GM12878 (cell line): ENCODE measurements at regions not wholly inside any gene's neighbourhood (a gene's known extent, or its start where the extent isn't known, plus 50 kb on each side); places are given as distances from the start of the nearest gene placed in this dataset.
A peak's percentile ranks its signal among the peaks of the same experiment; 100 is the strongest.

ENCODE experiments used
- CBX3 ChIP-seq: fragments of 200-600 bp; sonication (generic); IDR thresholded peaks from 2 replicates; pipeline ENCODE4 v1.6.1; 2016; ENCODE audit warnings: low read depth, borderline replicate concordance
- CREM ChIP-seq: IDR thresholded peaks from 2 replicates; pipeline ENCODE4 v1.6.1; 2014; ENCODE audit warnings: antibody characterized with exemption, low read depth
- JUNB ChIP-seq: IDR thresholded peaks from 2 replicates; pipeline ENCODE4 v1.6.1; 2016; ENCODE audit warnings: antibody characterized with exemption, mild to moderate bottlenecking
- MEF2A ChIP-seq: IDR thresholded peaks from 2 replicates; pipeline ENCODE4 v1.6.1; 2011; ENCODE audit warnings: low read depth, mild to moderate bottlenecking, low read length, moderate library complexity; ENCODE audit not compliant: insufficient read depth
- RB1 ChIP-seq: fragments of 450-650 bp; formaldehyde crosslinking; IDR thresholded peaks from 2 replicates; pipeline ENCODE4 v1.6.1; 2017; ENCODE audit warnings: mild to moderate bottlenecking, borderline replicate concordance
- SMARCA5 ChIP-seq: fragments of 450-650 bp; IDR thresholded peaks from 2 replicates; pipeline ENCODE4 v1.6.1; 2017; ENCODE audit warnings: mild to moderate bottlenecking
- SP1 ChIP-seq: IDR thresholded peaks from one replicate; pipeline ENCODE4 v1.6.1; 2011; ENCODE audit warnings: low read depth, low read length
- YBX1 ChIP-seq: fragments of 450-650 bp; IDR thresholded peaks from 2 replicates; pipeline ENCODE4 v1.6.1; 2016; ENCODE audit warnings: antibody characterized with exemption
- TF ChIP-seq, protein P1 (sequence below): fragments of 450-650 bp; IDR thresholded peaks from 2 replicates; pipeline ENCODE4 v1.6.1; 2016; ENCODE audit warnings: mild to moderate bottlenecking
- TF ChIP-seq, protein P2 (sequence below): fragments of 450-650 bp; IDR thresholded peaks from 2 replicates; pipeline ENCODE4 v1.6.1; 2017; ENCODE audit warnings: antibody characterized with exemption, mild to moderate bottlenecking, moderate library complexity
- TF ChIP-seq, protein P3 (sequence below), 3 experiments: IDR thresholded peaks in 2 of 3; conservative IDR thresholded peaks in 1 of 3; 2 replicates each; pipeline ENCODE4 v1.5.1; 2011; ENCODE audit warnings: low read depth in 3 of 3, low read length in 3 of 3, mild to moderate bottlenecking in 3 of 3, control low read depth in 2 of 3, moderate library complexity in 2 of 3, inconsistent platforms in 1 of 3, mixed read lengths in 1 of 3; ENCODE audit not compliant: control insufficient read depth in 2 of 3, insufficient read depth in 1 of 3; ENCODE audit errors: extremely low read depth in 1 of 3
- TF ChIP-seq, protein P4 (sequence below): IDR thresholded peaks from 2 replicates; pipeline ENCODE4 v1.6.1; 2012; ENCODE audit warnings: low read depth, low read length, improper control_type of control experiment
- TF ChIP-seq, protein P5 (sequence below): fragments of 450-650 bp; IDR thresholded peaks from 2 replicates; pipeline ENCODE4 v1.6.1; 2017; ENCODE audit warnings: mild to moderate bottlenecking

DNA sequence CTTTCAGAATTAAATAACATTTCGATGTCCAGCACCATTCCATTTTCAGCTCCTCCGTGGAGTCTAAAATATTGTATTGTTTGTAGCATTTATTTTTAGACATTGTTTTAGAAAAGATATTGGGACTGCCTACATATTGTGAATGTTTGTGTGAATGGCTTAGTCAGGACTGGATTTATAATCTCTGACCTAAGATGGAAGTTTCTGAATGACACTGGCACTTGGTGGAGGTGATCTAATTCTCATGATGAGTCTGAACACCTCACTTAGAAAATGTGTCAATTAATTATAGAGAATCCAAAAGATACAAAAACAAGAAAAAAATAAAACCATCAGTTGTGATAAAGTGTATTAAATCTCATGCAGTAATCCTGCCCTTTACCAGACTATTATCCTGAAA lies 60.8 kb upstream of the HBS1L start (continued):
- TF ChIP-seq SMARCA5 (no peak), MEF2A (peak; percentile 61; the same call in 1 of the 2 replicates), YBX1 (no peak), CREM (peak; percentile 64; the same call in 1 of the 2 replicates), CBX3 (no peak), JUNB (peak; percentile 91), RB1 (no peak), SP1 (no peak)
- TF ChIP-seq, protein P1, sequence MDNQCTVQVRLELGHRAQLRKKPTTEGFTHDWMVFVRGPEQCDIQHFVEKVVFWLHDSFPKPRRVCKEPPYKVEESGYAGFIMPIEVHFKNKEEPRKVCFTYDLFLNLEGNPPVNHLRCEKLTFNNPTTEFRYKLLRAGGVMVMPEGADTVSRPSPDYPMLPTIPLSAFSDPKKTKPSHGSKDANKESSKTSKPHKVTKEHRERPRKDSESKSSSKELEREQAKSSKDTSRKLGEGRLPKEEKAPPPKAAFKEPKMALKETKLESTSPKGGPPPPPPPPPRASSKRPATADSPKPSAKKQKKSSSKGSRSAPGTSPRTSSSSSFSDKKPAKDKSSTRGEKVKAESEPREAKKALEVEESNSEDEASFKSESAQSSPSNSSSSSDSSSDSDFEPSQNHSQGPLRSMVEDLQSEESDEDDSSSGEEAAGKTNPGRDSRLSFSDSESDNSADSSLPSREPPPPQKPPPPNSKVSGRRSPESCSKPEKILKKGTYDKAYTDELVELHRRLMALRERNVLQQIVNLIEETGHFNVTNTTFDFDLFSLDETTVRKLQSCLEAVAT: no peak
- TF ChIP-seq, protein P2, sequence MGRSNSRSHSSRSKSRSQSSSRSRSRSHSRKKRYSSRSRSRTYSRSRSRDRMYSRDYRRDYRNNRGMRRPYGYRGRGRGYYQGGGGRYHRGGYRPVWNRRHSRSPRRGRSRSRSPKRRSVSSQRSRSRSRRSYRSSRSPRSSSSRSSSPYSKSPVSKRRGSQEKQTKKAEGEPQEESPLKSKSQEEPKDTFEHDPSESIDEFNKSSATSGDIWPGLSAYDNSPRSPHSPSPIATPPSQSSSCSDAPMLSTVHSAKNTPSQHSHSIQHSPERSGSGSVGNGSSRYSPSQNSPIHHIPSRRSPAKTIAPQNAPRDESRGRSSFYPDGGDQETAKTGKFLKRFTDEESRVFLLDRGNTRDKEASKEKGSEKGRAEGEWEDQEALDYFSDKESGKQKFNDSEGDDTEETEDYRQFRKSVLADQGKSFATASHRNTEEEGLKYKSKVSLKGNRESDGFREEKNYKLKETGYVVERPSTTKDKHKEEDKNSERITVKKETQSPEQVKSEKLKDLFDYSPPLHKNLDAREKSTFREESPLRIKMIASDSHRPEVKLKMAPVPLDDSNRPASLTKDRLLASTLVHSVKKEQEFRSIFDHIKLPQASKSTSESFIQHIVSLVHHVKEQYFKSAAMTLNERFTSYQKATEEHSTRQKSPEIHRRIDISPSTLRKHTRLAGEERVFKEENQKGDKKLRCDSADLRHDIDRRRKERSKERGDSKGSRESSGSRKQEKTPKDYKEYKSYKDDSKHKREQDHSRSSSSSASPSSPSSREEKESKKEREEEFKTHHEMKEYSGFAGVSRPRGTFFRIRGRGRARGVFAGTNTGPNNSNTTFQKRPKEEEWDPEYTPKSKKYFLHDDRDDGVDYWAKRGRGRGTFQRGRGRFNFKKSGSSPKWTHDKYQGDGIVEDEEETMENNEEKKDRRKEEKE: no peak
- TF ChIP-seq, protein P3, sequence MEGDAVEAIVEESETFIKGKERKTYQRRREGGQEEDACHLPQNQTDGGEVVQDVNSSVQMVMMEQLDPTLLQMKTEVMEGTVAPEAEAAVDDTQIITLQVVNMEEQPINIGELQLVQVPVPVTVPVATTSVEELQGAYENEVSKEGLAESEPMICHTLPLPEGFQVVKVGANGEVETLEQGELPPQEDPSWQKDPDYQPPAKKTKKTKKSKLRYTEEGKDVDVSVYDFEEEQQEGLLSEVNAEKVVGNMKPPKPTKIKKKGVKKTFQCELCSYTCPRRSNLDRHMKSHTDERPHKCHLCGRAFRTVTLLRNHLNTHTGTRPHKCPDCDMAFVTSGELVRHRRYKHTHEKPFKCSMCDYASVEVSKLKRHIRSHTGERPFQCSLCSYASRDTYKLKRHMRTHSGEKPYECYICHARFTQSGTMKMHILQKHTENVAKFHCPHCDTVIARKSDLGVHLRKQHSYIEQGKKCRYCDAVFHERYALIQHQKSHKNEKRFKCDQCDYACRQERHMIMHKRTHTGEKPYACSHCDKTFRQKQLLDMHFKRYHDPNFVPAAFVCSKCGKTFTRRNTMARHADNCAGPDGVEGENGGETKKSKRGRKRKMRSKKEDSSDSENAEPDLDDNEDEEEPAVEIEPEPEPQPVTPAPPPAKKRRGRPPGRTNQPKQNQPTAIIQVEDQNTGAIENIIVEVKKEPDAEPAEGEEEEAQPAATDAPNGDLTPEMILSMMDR (IDR thresholded peaks at IDR 0.05 in 2 of 3, conservative IDR thresholded peaks at IDR 0.05 in 1 of 3; ENCODE audit: control insufficient read depth in 2 of 3, extremely low read depth in 1 of 3, insufficient read depth in 1 of 3, low read depth in 3 of 3, low read length in 3 of 3): no peak
- TF ChIP-seq, protein P4, sequence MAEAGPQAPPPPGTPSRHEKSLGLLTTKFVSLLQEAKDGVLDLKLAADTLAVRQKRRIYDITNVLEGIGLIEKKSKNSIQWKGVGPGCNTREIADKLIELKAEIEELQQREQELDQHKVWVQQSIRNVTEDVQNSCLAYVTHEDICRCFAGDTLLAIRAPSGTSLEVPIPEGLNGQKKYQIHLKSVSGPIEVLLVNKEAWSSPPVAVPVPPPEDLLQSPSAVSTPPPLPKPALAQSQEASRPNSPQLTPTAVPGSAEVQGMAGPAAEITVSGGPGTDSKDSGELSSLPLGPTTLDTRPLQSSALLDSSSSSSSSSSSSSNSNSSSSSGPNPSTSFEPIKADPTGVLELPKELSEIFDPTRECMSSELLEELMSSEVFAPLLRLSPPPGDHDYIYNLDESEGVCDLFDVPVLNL: no peak
- TF ChIP-seq, protein P5, sequence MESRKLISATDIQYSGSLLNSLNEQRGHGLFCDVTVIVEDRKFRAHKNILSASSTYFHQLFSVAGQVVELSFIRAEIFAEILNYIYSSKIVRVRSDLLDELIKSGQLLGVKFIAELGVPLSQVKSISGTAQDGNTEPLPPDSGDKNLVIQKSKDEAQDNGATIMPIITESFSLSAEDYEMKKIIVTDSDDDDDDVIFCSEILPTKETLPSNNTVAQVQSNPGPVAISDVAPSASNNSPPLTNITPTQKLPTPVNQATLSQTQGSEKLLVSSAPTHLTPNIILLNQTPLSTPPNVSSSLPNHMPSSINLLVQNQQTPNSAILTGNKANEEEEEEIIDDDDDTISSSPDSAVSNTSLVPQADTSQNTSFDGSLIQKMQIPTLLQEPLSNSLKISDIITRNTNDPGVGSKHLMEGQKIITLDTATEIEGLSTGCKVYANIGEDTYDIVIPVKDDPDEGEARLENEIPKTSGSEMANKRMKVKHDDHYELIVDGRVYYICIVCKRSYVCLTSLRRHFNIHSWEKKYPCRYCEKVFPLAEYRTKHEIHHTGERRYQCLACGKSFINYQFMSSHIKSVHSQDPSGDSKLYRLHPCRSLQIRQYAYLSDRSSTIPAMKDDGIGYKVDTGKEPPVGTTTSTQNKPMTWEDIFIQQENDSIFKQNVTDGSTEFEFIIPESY: no peak
